Upper lobe of left lung (tissue), 6 donors: ENCODE measurements at regions not wholly inside any gene's neighbourhood (a gene's known extent, or its start where the extent isn't known, plus 50 kb on each side); places are given as distances from the start of the nearest gene placed in this dataset.

Experiments used
- ATAC-seq, 2 donors: fragments of 200-7000 bp; cut with Tn5 transposase; one replicate each; pipeline ENCODE4 v1.9.1; 2022; ENCODE audit warnings: mild to moderate bottlenecking in 2 of 2, moderate library complexity in 2 of 2; ENCODE audit not compliant: low FRiP score in 2 of 2
- DNase-seq, 2 donors: peaks; one replicate each; pipeline ENCODE4 v3.0.0-alpha.2; 2019 to 2020
- H3K27ac ChIP-seq, 4 donors: fragments of 200-600 bp; sonication (generic); one replicate each; pipeline ENCODE4 v1.5.1; 2016 to 2019
- H3K27me3 ChIP-seq, 4 donors: fragments of 200-600 bp; sonication (generic); one replicate each; pipeline ENCODE4 v1.5.1; 2017 to 2019
- H3K36me3 ChIP-seq, 4 donors: fragments of 200-600 bp; sonication (generic); one replicate each; pipeline ENCODE4 v1.5.1; 2016 to 2019
- H3K4me1 ChIP-seq, 4 donors: fragments of 200-600 bp; sonication (generic); one replicate each; pipeline ENCODE4 v1.5.1; 2018 to 2019
- H3K4me3 ChIP-seq, 4 donors: fragments of 200-600 bp; sonication (generic); one replicate each; pipeline ENCODE4 v1.5.1; 2017 to 2019; ENCODE audit warnings: mild to moderate bottlenecking in 2 of 4, moderate library complexity in 1 of 4
- H3K9me3 ChIP-seq, 4 donors: fragments of 200-600 bp; sonication (generic); one replicate each; pipeline ENCODE4 v1.5.1; 2018 to 2019
- EP300 ChIP-seq, 4 donors: sonication (generic); formaldehyde crosslinking; IDR thresholded peaks; one replicate each; pipeline ENCODE4 v1.5.1; 2017; ENCODE audit warnings: antibody characterized with exemption in 4 of 4, control low read depth in 2 of 4
- POLR2A ChIP-seq, 4 donors: fragments of 450-650 bp; IDR thresholded peaks; one replicate each; pipeline ENCODE4 v1.5.1; 2016 to 2017; ENCODE audit warnings: antibody characterized with exemption in 4 of 4, mild to moderate bottlenecking in 2 of 4
- POLR2AphosphoS5 ChIP-seq, 2 donors: sonication (generic); formaldehyde crosslinking; IDR thresholded peaks; one replicate each; pipeline ENCODE4 v1.5.1; 2017; ENCODE audit warnings: antibody characterized with exemption in 2 of 2
- WGBS, 2 donors: methylation state at CpG; one replicate each; pipeline ENCODE4 v1.1.5; 2017 to 2018; 5-methylcytosine and 5-hydroxymethylcytosine counted together
- TF ChIP-seq, protein P1 (sequence below), 6 experiments: fragments of 450-650 bp in 4 of 6; fragments of 200-600 bp in 2 of 6; sonication (generic) in 2 of 6; IDR thresholded peaks; one replicate each; pipeline ENCODE4 v1.5.1; 2016 to 2019; ENCODE audit warnings: antibody characterized with exemption in 6 of 6
- donor health status: DM: no; HTN: no; CAD: no; lungs with moderate emphysema.
- donor health status: DM: no; HTN: yes; CAD: no; lungs with severe emphysema.

DNA sequence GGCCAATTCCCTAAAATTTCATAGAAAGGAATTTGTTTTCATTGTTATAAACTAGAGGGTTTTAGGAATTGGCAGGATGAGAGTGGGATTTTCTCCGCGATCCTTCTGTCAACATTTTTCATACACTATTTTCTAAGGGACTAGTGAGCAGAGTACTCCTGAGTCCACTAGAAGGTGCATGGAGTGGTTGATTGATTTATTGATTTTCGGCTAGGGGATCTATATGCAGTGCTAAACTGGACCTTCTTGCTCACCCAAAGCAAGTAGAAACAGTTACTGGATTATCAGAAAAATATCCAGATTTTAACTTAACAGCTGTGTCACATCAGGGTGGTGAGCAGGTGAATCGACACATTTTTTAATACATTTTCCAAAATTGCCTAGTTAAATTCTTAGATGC lies 159.9 kb upstream of the DTNA start:
- Histone ChIP-seq H3K36me3 (no peaks in the 10 kb centered on the region), H3K27ac (no peak overlapping the region), H3K4me3 (no peak overlapping the region), H3K4me1 (no peaks in the 10 kb centered on the region), H3K9me3 (no peaks in the 10 kb centered on the region), H3K27me3 (no peaks in the 10 kb centered on the region)
- ATAC-seq (no peak), DNase-seq (no peak)
- WGBS, 2 donors = 83 to 88% methylated on average over 4 of the region's 4 CpGs
- no peak for TF ChIP-seq POLR2AphosphoS5 (IDR thresholded peaks at IDR 0.05)
- TF ChIP-seq, protein P1, sequence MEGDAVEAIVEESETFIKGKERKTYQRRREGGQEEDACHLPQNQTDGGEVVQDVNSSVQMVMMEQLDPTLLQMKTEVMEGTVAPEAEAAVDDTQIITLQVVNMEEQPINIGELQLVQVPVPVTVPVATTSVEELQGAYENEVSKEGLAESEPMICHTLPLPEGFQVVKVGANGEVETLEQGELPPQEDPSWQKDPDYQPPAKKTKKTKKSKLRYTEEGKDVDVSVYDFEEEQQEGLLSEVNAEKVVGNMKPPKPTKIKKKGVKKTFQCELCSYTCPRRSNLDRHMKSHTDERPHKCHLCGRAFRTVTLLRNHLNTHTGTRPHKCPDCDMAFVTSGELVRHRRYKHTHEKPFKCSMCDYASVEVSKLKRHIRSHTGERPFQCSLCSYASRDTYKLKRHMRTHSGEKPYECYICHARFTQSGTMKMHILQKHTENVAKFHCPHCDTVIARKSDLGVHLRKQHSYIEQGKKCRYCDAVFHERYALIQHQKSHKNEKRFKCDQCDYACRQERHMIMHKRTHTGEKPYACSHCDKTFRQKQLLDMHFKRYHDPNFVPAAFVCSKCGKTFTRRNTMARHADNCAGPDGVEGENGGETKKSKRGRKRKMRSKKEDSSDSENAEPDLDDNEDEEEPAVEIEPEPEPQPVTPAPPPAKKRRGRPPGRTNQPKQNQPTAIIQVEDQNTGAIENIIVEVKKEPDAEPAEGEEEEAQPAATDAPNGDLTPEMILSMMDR (IDR thresholded peaks at IDR 0.05) = no peak
- TF ChIP-seq POLR2A (IDR thresholded peaks at IDR 0.05) = no peak
- TF ChIP-seq EP300 (IDR thresholded peaks at IDR 0.05) = no peak

DNA sequence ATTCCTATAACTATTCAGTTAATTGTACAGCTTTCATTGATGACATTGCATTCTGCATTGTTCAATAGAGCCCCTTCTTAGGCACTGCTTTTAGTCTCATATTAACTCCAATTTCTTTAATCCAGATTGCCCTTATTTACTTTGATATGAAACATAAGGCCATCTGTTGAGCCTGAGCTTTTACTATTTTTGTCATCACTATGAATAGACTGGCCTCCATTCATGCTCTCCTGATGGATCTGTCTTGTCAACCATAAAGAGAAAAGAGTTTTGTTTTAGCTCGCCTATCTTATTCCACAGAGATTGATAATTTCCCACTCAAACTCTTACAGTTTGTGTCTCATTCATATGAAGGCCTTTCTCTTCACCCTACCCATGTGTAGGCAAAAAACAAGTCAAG lies 159.2 kb upstream of the DTNA start:
- DNase-seq = no peak
- H3K4me3 ChIP-seq = no peak overlapping the region
- TF ChIP-seq, protein P1 (IDR thresholded peaks at IDR 0.05) = no peak
- no peak for TF ChIP-seq POLR2A (IDR thresholded peaks at IDR 0.05)
- no peak for TF ChIP-seq EP300 (IDR thresholded peaks at IDR 0.05)
- no peak for TF ChIP-seq POLR2AphosphoS5 (IDR thresholded peaks at IDR 0.05)
- H3K36me3 ChIP-seq = no peaks in the 10 kb centered on the region
- no peak overlapping the region for H3K27ac ChIP-seq
- WGBS, 2 donors = 92 to 100% methylated on average over 1 of the region's 1 CpG
- H3K27me3 ChIP-seq = no peaks in the 10 kb centered on the region
- H3K4me1 ChIP-seq = no peaks in the 10 kb centered on the region
- no peaks in the 10 kb centered on the region for H3K9me3 ChIP-seq
- no peak for ATAC-seq

DNA sequence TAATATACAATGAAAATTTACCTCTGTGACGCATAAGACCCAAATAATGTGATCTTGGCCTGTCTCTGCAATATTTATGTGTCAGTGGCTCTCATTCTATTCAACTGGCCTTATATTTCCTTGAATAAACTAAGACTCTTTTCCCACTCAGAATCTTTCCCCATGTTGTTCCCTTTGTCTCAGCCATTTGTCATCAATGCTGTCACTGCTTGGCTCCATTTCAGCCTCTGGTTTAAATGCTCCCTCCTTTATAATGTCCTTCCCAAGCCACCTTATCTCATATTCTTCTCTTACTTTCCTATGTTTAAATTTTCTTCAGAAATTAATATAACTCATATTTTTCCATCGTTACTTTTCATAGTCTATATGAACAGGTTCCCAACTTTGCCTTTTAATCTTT lies 158.3 kb upstream of the DTNA start:
- TF ChIP-seq POLR2AphosphoS5 (IDR thresholded peaks at IDR 0.05) (no peak), POLR2A (IDR thresholded peaks at IDR 0.05) (no peak), EP300 (IDR thresholded peaks at IDR 0.05) (no peak)
- TF ChIP-seq, protein P1 (IDR thresholded peaks at IDR 0.05) = no peak
- no peaks in the 10 kb centered on the region for H3K9me3 ChIP-seq
- DNase-seq = no peak
- no peak for ATAC-seq
- H3K4me1 ChIP-seq = no peaks in the 10 kb centered on the region
- no peak overlapping the region for H3K27ac ChIP-seq
- no peak overlapping the region for H3K4me3 ChIP-seq
- WGBS, 2 donors = 84 to 94% methylated on average over 2 of the region's 2 CpGs
- no peaks in the 10 kb centered on the region for H3K36me3 ChIP-seq
- H3K27me3 ChIP-seq = no peaks in the 10 kb centered on the region

DNA sequence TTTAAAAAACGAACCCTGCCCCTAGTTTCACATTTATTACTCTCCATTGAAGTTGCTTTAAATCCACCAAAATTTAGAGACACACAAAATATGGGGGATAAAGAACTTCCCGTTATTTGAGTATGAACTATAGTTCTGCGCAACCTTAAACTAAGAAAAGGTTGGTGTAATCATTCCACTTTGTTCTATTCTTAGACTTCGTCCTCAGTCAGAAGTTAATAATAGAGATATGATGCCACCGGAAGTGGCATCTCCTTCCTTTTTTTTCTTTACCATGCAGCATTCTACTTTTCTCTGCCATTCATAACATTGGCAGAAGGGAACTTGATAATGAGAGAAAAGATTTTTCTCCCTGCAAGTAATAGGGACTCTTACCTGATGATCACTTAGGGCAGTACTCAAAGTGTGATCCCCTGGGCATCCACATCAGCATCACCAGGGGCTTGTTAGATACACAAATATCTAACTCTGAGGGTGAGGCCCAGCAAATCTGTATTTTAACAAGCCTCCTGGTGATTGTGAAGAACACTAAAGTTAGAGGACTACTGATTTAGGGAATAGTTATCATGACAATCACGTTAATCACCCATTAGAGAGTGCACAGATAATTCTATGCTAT lies 147.7 kb upstream of the DTNA start:
- ATAC-seq (no peak), DNase-seq (no peak)
- Histone ChIP-seq H3K9me3 (no peaks in the 10 kb centered on the region), H3K27ac (no peak overlapping the region), H3K36me3 (no peaks in the 10 kb centered on the region), H3K4me3 (no peak overlapping the region), H3K4me1 (no peaks in the 10 kb centered on the region), H3K27me3 (no peaks in the 10 kb centered on the region)
- 74 to 81% methylated on average over 6 of the region's 6 CpGs for WGBS, 2 donors
- TF ChIP-seq POLR2AphosphoS5 (IDR thresholded peaks at IDR 0.05) (no peak), POLR2A (IDR thresholded peaks at IDR 0.05) (no peak), EP300 (IDR thresholded peaks at IDR 0.05) (no peak)
- TF ChIP-seq, protein P1 (IDR thresholded peaks at IDR 0.05) = no peak

DNA sequence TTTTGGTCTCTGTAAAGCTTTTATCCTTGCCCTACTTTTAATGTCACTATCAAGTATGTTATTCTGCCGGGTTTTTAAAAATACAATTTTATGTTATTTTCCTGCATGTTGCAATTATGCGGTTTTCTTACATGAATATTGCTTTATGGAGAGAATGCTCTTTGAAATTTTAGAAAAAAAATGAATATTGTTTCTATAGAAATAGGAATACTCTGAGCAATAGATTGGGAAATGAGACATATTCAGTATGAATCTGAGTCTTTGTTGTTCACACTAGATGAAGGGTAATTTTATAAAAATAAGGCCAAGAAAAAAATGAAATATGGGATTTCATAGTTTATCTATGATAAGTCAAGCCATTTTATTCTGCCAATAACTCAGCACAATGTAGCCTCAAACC lies 142.2 kb upstream of the DTNA start:
- 88 to 91% methylated on average over 2 of the region's 2 CpGs for WGBS, 2 donors
- TF ChIP-seq POLR2AphosphoS5 (IDR thresholded peaks at IDR 0.05) = no peak
- TF ChIP-seq, protein P1 (IDR thresholded peaks at IDR 0.05) = no peak
- TF ChIP-seq EP300 (IDR thresholded peaks at IDR 0.05) = no peak
- TF ChIP-seq POLR2A (IDR thresholded peaks at IDR 0.05) = no peak
- no peak for DNase-seq
- Histone ChIP-seq H3K4me1 (no peaks in the 10 kb centered on the region), H3K27me3 (no peaks in the 10 kb centered on the region), H3K9me3 (no peaks in the 10 kb centered on the region), H3K4me3 (no peak overlapping the region), H3K27ac (no peak overlapping the region), H3K36me3 (no peaks in the 10 kb centered on the region)
- ATAC-seq = no peak
